ENCODE measurements at regions not wholly inside any gene's neighbourhood (a gene's known extent, or its start where the extent isn't known, plus 50 kb on each side); places are given as distances from the start of the nearest gene placed in this dataset.

DNA sequence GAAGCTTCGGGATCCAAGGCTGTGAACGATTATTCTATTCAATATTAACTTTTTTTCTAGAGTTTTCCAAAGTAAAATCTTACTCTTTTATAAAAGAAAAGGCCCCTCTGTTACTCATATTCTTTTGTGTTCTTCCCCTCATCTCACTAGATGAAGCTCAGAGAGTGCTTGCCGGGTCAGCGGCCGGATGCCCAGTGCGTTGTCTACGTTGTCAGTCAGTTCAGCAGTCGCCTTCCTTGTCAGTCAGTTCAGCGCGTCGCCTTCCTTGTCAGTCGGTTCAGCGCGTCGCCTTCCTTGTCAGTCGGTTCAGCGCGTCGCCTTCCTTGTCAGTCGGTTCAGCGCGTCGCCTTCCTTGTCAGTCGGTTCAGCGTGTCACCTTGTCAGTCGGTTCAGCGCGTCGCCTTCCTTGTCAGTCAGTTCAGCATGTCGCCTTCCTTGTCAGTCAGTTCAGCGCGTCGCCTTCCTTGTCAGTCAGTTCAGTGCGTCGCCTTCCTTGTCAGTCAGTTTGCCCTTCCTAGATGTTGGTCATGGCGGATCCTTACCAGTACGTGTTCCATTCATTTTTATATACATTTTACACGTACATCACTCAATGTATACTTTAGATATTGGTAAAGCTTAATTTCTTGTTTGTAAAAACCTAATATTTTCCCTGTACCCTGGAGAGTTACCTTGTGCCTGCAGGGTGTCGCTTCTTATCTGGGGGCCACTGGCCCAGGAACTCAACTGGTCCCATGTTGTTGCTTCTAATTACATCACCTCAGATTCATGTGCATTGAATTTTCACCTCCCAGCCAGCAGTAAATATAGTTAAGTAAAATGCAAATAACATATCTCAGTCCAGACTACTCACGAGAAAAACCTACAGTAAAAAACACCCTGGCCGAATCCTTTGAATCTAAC lies 206.9 kb downstream of the ASB1 start:
- TF ChIP-seq RFX5 (IDR thresholded peaks at IDR 0.05; ENCODE audit: low read length) (no peak), RAD21 (IDR thresholded peaks at IDR 0.05; ENCODE audit: low read length) (no peak), SMC3 (IDR thresholded peaks at IDR 0.05; ENCODE audit: low read depth, low read length) (no peak), POLR2AphosphoS5 (IDR thresholded peaks at IDR 0.05; ENCODE audit: low read depth, low read length) (no peak), EP300 (IDR thresholded peaks at IDR 0.05; ENCODE audit: borderline replicate concordance in 1 of 2, low read depth in 1 of 2, low read length in 1 of 2) (no peak), EZH2phosphoT487 (IDR thresholded peaks at IDR 0.05; ENCODE audit: borderline replicate concordance, low read depth) (no peak), SIN3A (IDR thresholded peaks at IDR 0.05; ENCODE audit: borderline replicate concordance, low read depth, low read length) (no peak), RXRA (IDR thresholded peaks at IDR 0.05; ENCODE audit: borderline replicate concordance, low read depth) (no peak), GABPA (IDR thresholded peaks at IDR 0.05; ENCODE audit: low read depth) (no peak)
- TF ChIP-seq, protein P1, sequence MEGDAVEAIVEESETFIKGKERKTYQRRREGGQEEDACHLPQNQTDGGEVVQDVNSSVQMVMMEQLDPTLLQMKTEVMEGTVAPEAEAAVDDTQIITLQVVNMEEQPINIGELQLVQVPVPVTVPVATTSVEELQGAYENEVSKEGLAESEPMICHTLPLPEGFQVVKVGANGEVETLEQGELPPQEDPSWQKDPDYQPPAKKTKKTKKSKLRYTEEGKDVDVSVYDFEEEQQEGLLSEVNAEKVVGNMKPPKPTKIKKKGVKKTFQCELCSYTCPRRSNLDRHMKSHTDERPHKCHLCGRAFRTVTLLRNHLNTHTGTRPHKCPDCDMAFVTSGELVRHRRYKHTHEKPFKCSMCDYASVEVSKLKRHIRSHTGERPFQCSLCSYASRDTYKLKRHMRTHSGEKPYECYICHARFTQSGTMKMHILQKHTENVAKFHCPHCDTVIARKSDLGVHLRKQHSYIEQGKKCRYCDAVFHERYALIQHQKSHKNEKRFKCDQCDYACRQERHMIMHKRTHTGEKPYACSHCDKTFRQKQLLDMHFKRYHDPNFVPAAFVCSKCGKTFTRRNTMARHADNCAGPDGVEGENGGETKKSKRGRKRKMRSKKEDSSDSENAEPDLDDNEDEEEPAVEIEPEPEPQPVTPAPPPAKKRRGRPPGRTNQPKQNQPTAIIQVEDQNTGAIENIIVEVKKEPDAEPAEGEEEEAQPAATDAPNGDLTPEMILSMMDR (IDR thresholded peaks at IDR 0.05) = no peak
- TF ChIP-seq, protein P2, sequence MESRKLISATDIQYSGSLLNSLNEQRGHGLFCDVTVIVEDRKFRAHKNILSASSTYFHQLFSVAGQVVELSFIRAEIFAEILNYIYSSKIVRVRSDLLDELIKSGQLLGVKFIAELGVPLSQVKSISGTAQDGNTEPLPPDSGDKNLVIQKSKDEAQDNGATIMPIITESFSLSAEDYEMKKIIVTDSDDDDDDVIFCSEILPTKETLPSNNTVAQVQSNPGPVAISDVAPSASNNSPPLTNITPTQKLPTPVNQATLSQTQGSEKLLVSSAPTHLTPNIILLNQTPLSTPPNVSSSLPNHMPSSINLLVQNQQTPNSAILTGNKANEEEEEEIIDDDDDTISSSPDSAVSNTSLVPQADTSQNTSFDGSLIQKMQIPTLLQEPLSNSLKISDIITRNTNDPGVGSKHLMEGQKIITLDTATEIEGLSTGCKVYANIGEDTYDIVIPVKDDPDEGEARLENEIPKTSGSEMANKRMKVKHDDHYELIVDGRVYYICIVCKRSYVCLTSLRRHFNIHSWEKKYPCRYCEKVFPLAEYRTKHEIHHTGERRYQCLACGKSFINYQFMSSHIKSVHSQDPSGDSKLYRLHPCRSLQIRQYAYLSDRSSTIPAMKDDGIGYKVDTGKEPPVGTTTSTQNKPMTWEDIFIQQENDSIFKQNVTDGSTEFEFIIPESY (IDR thresholded peaks at IDR 0.05; ENCODE audit: borderline replicate concordance, low read depth) = no peak
- TF ChIP-seq, protein P3, sequence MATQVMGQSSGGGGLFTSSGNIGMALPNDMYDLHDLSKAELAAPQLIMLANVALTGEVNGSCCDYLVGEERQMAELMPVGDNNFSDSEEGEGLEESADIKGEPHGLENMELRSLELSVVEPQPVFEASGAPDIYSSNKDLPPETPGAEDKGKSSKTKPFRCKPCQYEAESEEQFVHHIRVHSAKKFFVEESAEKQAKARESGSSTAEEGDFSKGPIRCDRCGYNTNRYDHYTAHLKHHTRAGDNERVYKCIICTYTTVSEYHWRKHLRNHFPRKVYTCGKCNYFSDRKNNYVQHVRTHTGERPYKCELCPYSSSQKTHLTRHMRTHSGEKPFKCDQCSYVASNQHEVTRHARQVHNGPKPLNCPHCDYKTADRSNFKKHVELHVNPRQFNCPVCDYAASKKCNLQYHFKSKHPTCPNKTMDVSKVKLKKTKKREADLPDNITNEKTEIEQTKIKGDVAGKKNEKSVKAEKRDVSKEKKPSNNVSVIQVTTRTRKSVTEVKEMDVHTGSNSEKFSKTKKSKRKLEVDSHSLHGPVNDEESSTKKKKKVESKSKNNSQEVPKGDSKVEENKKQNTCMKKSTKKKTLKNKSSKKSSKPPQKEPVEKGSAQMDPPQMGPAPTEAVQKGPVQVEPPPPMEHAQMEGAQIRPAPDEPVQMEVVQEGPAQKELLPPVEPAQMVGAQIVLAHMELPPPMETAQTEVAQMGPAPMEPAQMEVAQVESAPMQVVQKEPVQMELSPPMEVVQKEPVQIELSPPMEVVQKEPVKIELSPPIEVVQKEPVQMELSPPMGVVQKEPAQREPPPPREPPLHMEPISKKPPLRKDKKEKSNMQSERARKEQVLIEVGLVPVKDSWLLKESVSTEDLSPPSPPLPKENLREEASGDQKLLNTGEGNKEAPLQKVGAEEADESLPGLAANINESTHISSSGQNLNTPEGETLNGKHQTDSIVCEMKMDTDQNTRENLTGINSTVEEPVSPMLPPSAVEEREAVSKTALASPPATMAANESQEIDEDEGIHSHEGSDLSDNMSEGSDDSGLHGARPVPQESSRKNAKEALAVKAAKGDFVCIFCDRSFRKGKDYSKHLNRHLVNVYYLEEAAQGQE (IDR thresholded peaks at IDR 0.05; ENCODE audit: low read depth, low read length) = no peak
- TF ChIP-seq, protein P4, sequence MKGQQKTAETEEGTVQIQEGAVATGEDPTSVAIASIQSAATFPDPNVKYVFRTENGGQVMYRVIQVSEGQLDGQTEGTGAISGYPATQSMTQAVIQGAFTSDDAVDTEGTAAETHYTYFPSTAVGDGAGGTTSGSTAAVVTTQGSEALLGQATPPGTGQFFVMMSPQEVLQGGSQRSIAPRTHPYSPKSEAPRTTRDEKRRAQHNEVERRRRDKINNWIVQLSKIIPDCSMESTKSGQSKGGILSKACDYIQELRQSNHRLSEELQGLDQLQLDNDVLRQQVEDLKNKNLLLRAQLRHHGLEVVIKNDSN (IDR thresholded peaks at IDR 0.05; ENCODE audit: borderline replicate concordance, low read depth) = no peak
- TF ChIP-seq, protein P5, sequence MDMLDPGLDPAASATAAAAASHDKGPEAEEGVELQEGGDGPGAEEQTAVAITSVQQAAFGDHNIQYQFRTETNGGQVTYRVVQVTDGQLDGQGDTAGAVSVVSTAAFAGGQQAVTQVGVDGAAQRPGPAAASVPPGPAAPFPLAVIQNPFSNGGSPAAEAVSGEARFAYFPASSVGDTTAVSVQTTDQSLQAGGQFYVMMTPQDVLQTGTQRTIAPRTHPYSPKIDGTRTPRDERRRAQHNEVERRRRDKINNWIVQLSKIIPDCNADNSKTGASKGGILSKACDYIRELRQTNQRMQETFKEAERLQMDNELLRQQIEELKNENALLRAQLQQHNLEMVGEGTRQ (IDR thresholded peaks at IDR 0.05; ENCODE audit: borderline replicate concordance, low read depth, low read length) = no peak

Measured in SK-N-SH (cell line).